ENCODE measurements at regions not wholly inside any gene's neighbourhood (a gene's known extent, or its start where the extent isn't known, plus 50 kb on each side); places are given as distances from the start of the nearest gene placed in this dataset.

- TF ChIP-seq CTCF (IDR thresholded peaks at IDR 0.05; ENCODE audit: low read depth, low read length) (no peak), EZH2phosphoT487 (IDR thresholded peaks at IDR 0.05; ENCODE audit: low read depth) (no peak)
These were observed 63.9 kb upstream of the SORCS3 start for GRCh38 chr10:104577163-104577562.

Measured in OCI-LY3 (cell line).